NAMALWA (cell line): ENCODE measurements at regions not wholly inside any gene's neighbourhood (a gene's known extent, or its start where the extent isn't known, plus 50 kb on each side); places are given as distances from the start of the nearest gene placed in this dataset.

Source experiments
- DNase-seq: peaks from one replicate; pipeline ENCODE4 v3.0.0-alpha.2; 2015; ENCODE audit warnings: low spot score

- no peak for DNase-seq
These were observed 50.6 kb downstream of the SLIT2 start for GRCh38 chr4:20302336-20302735.

DNA sequence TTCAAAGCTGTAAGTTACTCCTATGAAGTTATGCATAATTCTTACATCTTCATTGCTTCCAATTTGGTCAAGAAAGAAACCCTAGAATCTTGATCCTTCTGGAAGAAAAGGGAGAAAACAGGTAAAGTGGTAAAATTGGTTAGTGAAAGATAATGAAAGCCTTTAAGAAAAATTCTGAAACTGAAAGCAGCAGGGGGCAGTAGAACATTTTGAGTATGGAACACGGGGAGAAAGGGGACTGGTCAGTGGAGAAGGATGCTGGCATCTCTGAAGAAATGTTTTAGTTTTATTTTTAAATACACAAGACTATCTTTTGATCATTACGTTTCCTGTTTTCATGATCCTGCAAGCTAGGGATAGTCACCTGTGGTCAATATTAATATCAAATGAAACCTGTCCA, 54.3 kb downstream of the SLIT2 start:
- peak; percentile 42 for DNase-seq

DNA sequence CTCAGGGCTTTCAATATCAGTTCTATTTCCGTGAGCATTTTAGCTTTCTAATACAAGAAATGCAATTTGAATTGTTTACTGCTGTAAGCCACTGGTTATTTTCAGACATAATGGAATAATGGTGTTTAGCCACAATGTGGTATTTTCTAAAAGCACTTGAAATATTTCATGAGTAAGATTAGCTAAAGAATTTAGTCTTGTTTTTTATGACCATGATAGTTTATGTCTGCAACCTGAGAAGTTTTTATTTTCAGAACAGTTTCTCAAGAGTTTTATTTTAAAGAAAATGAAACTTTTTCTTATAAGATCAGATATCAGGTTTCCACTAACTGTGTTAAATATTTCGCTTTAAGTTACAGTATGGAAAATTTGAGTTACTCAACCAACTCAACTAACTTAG, 60.2 kb downstream of the SLIT2 start:
- DNase-seq = no peak

DNA sequence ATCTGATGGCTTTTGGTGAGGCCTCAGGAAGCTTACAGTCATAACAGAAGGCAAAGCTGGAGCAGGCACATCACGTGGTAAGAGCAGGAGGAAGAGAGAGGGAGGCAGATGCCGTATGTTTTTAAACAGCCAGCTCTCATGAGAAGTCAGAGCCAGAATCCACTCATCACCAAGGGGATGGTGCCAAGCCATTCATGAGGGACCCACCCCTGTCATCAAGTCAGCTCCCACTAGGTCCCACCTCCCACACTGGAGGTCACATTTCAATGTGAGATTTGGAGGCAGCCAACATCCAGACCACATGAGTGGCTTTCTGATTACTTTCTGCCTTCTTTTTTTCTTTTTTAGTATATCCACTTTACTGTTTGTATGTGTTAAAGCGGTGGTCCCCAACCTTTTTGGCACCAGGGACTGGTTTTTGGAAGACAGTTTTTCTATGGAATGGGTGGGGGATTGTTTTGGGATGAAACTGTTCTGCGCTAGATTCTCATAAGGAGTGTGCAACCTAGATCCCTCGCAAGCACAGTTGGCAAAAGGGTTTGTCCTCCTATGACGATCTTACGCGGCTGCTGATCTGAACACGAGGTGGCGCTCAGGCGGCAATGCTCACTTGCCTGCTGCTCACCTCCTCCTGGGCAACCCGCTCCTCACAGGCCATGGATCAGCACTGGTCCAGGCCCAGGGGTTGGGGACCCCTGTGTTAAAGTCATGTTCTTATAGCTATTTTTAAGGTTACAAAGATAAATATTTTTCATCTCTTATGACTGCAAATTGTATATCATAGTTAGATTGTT, 61.7 kb downstream of the SLIT2 start:
- peak; percentile 42 for DNase-seq

GRCh38 chr4:20317424-20317985, 65.8 kb downstream of the SLIT2 start:
- DNase-seq = no peak

- no peak for DNase-seq
These were observed 66.5 kb downstream of the SLIT2 start for GRCh38 chr4:20318001-20318908.

- no peak for DNase-seq
These were observed 67.2 kb downstream of the SLIT2 start for GRCh38 chr4:20318909-20319277.

DNA sequence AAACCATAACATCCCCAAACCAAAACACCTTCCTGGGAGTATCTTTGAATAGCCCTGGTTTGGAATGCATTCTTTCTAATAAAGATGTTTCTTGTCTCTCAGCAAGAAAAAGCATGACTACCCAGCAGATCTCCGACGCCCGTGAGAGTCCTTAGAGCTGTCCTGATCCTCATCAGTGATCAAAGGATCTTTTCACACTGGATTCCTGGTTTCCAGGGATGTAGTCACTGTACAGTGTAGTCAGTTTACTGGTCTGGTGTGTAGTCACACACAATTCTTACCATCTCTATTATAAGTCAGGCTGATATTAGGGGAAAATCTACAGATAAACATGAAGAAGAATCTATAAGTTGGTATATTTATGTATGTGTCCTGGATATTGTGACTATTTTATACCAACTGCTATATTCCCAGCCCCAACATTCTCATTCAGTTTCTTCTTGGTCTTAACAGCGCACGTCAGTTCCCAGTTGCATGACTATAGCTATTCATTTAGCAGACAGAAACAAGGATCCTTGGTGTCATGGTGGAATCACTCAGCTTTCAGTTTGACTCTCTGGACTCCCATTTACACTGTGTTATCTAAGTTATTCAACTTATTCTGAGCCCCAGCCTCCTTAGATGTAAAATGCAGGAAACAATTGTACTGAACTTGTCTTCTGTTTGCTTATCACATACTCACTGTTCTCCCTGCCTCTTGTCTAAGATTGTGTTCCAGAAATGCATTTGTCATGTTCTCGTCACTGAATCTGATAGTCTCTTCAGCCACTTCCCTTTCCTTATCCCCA, 68.3 kb downstream of the SLIT2 start:
- DNase-seq = no peak

- DNase-seq = no peak
These were observed 72.3 kb downstream of the SLIT2 start for GRCh38 chr4:20323991-20324390.

DNA sequence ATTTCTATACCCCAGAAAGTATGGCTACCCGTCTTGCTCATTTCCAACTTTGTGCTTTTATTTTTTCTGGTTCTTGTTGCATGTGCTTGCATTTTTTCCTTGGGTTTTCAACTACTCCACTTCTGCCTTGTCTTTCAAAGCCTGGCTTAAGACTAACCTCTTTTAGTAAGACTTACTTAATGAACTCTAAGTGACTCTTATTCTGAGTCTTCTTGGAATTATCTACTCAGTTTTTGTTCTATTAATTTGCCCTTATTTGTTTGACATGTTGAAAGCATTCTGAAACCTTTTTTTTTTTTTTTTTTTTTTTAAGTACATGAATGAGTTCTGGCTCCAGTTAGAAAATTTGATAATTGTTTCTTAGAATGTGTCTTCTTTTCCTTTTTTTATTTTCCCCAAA, 74.8 kb downstream of the SLIT2 start:
- DNase-seq = no peak

GRCh38 chr4:20326977-20327376, 75.3 kb downstream of the SLIT2 start:
- no peak for DNase-seq

GRCh38 chr4:20327808-20328207, 76.1 kb downstream of the SLIT2 start:
- DNase-seq = no peak

DNA sequence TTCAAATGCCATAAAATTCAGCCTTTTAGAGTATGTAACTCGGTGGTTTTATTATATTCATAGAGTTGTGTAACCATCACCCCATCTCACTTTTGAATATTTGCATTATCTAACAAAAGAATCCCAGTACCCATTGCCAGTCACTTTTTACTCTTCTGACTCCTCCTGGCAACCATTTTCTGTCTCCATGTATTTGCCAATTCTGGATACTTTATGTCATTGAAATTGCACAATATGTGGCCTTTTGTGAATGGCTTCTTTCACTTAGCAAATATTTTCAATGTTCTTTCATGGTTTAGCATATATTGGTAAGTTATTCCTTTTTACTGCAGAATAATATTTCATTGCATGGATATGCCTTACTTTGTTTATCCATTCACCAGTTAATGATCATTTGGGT, 79.9 kb downstream of the SLIT2 start:
- no peak for DNase-seq

GRCh38 chr4:20333141-20333715, 81.5 kb downstream of the SLIT2 start:
- DNase-seq = no peak

- no peak for DNase-seq
These were observed 85.6 kb downstream of the SLIT2 start for GRCh38 chr4:20337261-20337664.

DNA sequence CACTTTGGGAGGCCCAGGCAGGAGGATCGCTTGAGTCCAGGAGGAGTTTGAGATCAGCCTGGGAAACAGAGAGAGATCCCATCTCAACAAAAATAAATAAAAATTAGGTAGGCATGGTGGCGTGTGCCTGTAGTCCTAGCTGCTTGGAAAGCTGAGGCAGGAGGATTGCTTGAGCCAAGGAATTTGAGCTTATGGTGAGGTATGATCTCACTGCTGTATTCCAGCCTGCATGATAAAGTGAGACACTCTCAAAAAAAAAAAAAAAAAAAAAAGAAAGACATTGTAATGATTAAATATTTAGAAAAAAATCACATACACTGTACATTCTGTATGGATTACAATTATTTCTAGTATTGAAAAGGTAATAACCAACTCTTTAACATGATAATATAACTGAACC, 87.1 kb downstream of the SLIT2 start:
- DNase-seq = no peak

DNA sequence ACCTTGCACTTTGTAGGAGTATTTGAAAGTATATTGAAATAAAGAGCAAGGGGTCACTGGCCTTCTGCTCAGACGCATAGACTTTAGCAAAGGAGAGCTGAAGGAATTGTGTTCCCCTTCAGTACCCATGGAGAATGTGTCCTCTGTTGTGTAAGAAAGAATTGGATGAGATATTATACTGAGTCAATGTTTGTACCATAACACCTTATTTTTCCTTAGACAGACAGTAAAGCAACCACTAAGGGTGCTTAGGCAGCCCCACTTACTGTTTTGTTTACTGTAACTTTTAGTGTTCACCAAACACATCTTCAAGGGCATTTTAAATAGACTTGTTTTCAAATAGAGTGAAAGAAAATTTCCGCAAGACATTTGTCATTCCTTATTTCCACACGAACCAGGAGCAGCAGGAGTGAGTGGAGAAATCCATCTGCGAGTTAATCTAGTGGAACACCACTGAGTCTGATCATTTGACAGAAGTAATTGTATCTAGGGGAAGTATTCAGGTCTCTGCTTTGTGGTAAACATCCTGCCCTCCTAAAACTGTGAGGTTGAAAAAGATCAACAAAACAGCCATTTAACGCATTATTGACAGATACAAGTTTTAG, 89.5 kb downstream of the SLIT2 start:
- no peak for DNase-seq

DNA sequence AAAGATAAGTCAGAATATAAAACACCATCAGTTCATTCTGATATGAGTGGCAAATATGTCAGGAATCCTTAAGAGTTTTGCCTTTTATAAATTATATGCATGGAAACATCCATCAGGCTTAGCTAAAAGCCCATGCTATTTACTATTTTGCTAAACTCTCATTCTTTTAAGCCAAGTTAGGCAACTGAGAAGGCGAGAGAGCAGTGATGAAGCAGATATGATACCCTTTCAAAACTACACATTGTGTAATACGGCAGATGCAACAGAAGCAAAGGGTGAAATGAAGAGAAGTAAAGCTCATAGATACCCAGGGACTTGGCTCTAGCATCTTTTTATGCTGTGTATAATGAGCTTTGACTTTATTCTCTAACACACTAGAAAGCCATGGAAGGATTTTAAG, 95.8 kb downstream of the SLIT2 start:
- DNase-seq = no peak

DNA sequence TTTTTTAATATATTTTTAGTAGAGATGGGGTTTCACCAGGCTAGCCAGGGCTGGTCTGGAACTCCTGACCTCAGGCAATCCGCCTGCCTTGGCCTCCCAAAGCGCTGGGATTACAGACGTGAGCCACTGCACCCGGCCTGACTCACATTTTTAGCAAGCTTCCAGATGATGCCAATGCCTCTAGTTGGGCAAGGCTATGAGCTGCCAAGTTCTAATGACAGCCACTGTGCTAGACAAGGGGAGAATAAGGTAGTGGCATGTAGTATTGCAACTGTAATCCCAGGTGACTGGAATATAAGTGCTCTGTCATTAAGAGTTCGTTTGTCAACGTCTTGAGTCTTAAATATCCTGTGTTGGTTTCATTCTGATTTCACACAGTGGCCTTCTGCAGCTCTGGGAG, 96.7 kb downstream of the SLIT2 start:
- DNase-seq = no peak

DNA sequence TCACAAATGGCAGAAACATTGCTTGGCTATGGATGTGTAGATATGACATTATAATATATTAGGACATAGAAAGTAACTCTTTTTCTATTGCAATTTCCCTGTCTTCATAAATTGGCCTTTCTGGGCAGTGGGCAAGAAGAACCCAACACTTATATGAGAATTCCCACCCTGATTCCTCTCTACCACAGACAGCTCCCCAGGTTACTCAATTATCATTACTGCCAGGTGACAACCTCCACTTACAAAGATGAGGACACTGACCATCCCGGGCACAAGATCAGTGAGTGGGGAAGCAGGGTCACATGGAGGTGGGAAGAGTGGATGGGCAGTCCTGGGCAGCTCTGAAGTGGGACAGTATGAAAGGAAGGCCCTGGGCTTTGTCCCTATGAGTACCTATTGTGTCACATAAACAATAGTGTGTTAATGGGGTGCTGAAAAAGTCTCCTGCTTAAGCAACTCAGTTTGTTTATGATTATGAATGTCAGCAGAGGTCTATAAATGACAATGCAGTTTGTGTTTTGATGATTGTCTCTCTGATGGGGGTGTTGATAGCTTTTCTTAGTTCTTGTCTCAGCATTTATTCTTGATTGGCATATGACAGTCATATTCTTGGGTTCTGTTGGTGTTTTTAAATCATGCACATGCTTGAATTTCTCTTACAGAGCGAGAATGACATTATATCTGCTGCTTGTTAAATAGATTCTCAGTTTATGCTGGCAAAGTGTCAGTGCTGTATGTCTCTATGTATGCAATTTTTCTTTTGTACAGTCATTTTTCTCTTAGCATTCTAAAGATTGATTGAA, 99.9 kb downstream of the SLIT2 start:
- DNase-seq = no peak

DNA sequence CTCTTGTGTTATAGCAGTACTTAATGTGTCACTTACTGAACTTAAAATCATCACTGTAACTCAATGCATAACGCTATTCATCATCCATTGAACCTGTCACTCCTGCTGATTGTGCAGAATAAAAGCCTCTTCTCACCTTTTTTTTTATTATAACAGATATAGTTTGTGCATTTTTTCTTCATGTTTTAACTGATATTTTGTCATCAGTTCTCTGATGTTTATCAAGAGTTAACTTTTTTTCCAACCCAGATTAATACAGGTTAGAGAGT, 100.4 kb downstream of the SLIT2 start:
- DNase-seq = no peak
